HepG2 (cell line): ENCODE measurements at regions not wholly inside any gene's neighbourhood (a gene's known extent, or its start where the extent isn't known, plus 50 kb on each side); places are given as distances from the start of the nearest gene placed in this dataset.
A peak's percentile ranks its signal among the peaks of the same experiment; 100 is the strongest.

ENCODE experiments used
- ARID5B ChIP-seq: IDR thresholded peaks from 2 replicates; pipeline ENCODE4 v1.4.0; 2020; ENCODE audit warnings: mild to moderate bottlenecking, missing genetic modification reagents
- ETV6 ChIP-seq: sonication (generic); formaldehyde crosslinking; conservative IDR thresholded peaks from 2 replicates; pipeline ENCODE4 v1.4.0; 2020; ENCODE audit warnings: missing genetic modification reagents
- NFE2 ChIP-seq: sonication (generic); formaldehyde crosslinking; IDR thresholded peaks from 2 replicates; pipeline ENCODE4 v1.4.0; 2020; ENCODE audit warnings: missing genetic modification reagents
- PCBP2 ChIP-seq: fragments of 200-400 bp; formaldehyde crosslinking; optimal IDR thresholded peaks from 2 replicates; pipeline ENCODE3; 2018; ENCODE audit warnings: low read length, low read depth; ENCODE audit not compliant: poor library complexity, severe bottlenecking
- SAP130 ChIP-seq: IDR thresholded peaks from 2 replicates; pipeline ENCODE4 v1.6.1; 2016; ENCODE audit warnings: low read depth
- SPEN ChIP-seq: sonication (generic); formaldehyde crosslinking; IDR thresholded peaks from 2 replicates; pipeline ENCODE4 v1.5.1; 2020; ENCODE audit warnings: low read depth, mild to moderate bottlenecking, missing genetic modification reagents
- TBX2 ChIP-seq: sonication (generic); formaldehyde crosslinking; IDR thresholded peaks from 2 replicates; pipeline ENCODE4 v1.5.0; 2020; ENCODE audit warnings: missing genetic modification reagents, mild to moderate bottlenecking, borderline replicate concordance
- ZKSCAN5 ChIP-seq: sonication (generic); formaldehyde crosslinking; IDR thresholded peaks from 2 replicates; pipeline ENCODE4 v1.5.1; 2020; ENCODE audit warnings: mild to moderate bottlenecking, missing genetic modification reagents
- ZNF615 ChIP-seq: sonication (generic); formaldehyde crosslinking; IDR thresholded peaks from 2 replicates; pipeline ENCODE4 v1.5.0; 2020; ENCODE audit warnings: mild to moderate bottlenecking, missing genetic modification reagents, borderline replicate concordance
- ZNF644 ChIP-seq: IDR thresholded peaks from 2 replicates; pipeline ENCODE4 v1.6.1; 2016; ENCODE audit warnings: low read depth
- ZNF703 ChIP-seq: sonication (generic); formaldehyde crosslinking; IDR thresholded peaks from 2 replicates; pipeline ENCODE4 v1.5.1; 2020; ENCODE audit warnings: missing genetic modification reagents, mild to moderate bottlenecking, moderate library complexity, borderline replicate concordance
- TF ChIP-seq, protein P1 (sequence below): sonication (generic); formaldehyde crosslinking; IDR thresholded peaks from 2 replicates; pipeline ENCODE4 v1.8.0; 2022; ENCODE audit warnings: missing genetic modification reagents, low read depth, mild to moderate bottlenecking, borderline replicate concordance
- TF ChIP-seq, protein P2 (sequence below): sonication (generic); formaldehyde crosslinking; IDR thresholded peaks from 2 replicates; pipeline ENCODE4 v1.5.0; 2020; ENCODE audit warnings: missing genetic modification reagents, mild to moderate bottlenecking, borderline replicate concordance

DNA sequence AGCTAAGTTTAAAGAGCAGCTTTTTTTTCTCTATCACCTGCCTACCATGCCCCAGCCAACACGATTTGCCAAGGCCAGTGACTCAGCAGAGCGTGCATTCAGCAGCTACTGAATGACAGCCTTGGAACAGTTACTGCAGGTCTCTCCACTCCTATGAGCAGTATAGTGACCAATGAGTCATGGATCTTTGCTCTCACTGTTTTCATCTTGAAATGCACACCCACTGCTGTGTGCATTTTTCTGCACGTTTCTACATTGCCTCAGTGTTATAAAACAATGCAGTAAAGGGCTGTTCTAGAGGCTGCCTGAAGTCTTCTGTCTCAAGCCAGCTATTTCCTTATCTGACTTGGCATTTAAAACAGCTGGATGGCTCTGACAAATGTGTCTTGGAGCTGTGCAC is 66.0 kb upstream of the C4orf54 start (continued):
- TF ChIP-seq ARID5B (CRISPR knock-in tag): peak; percentile 37; the same call in 1 of the 2 replicates
- 0 out of 2 replicates have a peak, but pooled peaks have one; percentile 38 for TF ChIP-seq ZNF644 (CRISPR knock-in tag)
- TF ChIP-seq PCBP2: no peak
- TF ChIP-seq, protein P1, sequence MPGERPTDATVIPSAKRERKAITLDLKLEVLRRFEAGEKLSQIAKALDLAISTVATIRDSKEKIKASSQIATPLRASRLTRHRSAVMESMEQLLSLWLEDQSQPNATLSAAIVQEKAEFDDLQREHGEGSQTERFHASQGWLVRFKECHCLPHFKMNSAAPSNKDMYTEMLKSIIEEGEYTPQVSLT (CRISPR knock-in tag): no peak
- TF ChIP-seq ZKSCAN5 (CRISPR knock-in tag): no peak
- TF ChIP-seq ZNF615 (CRISPR knock-in tag): no peak
- TF ChIP-seq ZNF703 (CRISPR knock-in tag): no peak
- no peak for TF ChIP-seq SPEN (CRISPR knock-in tag)
- peak; percentile 50 for TF ChIP-seq SAP130 (CRISPR knock-in tag)
- TF ChIP-seq TBX2 (CRISPR knock-in tag): no peak
- TF ChIP-seq NFE2 (CRISPR knock-in tag): peak; percentile 98
- no peak for TF ChIP-seq ETV6 (CRISPR knock-in tag)
- TF ChIP-seq, protein P2, sequence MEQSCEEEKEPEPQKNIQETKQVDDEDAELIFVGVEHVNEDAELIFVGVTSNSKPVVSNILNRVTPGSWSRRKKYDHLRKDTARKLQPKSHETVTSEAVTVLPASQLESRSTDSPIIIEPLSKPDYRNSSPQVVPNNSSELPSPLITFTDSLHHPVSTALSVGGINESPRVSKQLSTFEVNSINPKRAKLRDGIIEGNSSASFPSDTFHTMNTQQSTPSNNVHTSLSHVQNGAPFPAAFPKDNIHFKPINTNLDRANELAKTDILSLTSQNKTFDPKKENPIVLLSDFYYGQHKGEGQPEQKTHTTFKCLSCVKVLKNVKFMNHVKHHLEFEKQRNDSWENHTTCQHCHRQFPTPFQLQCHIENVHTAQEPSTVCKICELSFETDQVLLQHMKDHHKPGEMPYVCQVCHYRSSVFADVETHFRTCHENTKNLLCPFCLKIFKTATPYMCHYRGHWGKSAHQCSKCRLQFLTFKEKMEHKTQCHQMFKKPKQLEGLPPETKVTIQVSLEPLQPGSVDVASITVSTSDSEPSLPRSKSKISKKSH: no peak
